GM21825 (cell line): ENCODE measurements at regions not wholly inside any gene's neighbourhood (a gene's known extent, or its start where the extent isn't known, plus 50 kb on each side); places are given as distances from the start of the nearest gene placed in this dataset.
"Not testable (repeated sequence)": the region's sequence is repeated elsewhere in the genome, so short reads cannot be mapped to it uniquely, and the experiment has no call there.

Experiments
- ATAC-seq: cut with Tn5 transposase; IDR thresholded peaks from one replicate; pipeline ENCODE4 v1.9.1; 2021; ENCODE audit warnings: mild to moderate bottlenecking, moderate library complexity; ENCODE audit not compliant: unreplicated experiment

DNA sequence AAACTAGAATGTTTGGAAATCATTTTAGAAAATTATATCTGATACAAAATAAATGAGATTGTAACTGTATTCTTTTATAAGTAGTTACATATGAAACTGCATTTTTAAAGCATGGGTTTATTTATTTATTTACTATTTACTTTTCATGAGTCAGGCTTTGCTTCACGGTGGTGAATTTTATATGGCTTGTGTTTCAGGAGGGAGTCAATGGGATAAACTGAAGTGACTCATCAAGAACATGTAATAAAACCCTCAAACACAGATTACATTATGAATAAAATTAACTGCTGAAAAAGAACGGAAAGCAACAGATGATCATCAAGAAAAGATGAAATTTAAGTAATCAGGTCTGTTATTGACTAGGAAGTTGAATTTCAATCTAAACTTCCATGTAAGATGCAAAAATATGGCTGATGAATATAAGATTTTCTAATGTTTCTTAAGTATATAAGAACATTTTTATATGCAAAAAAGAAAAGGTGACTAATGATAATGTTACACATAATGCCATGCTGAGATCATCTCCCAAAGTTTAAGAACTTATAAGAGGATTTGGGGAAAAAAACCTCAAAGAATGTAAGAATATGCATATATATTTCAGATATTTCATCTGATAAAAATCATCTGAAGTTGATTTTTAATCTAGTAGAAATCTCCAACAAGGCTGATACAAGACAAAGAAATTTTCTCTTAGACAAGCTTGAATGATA, 383.6 kb downstream of the SLITRK1 start:
- no peak for ATAC-seq

DNA sequence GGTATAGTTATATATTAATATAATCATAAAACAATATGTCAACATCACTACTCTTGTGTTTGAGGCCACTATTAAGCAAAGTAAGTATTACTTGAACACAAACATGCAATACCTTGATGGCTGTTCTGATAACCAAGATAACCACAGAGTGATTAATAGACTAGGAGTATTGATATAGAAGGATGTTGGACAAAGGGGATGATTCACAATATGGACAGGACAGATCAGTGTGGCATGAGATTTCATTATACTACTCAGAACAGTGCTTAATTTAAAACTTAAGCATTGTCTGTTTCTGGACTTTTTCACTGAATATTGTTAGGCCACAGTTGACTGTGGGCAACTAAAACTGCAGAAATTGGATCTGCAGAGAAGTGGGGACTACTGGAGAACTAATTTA, 384.2 kb downstream of the SLITRK1 start:
- no peak for ATAC-seq

DNA sequence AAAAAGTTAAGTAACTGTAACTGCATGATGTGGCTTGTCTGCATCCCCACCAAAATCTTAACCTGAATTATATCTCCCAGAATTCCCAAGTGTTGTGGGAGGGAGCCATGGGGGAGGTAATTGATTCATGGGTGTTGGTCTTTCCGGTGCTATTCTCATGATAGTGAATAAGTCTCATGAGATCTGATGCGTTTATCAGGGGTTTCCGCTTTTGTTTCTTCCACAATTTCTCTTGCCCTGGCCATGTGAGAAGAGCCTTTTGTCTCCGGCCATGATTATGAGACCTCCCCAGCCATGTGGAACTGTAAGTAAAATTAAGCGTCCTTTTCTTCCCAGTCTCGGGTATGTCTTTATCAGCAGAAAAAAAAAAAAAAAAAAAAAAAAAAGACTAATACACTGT, 385.8 kb downstream of the SLITRK1 start:
- ATAC-seq: no peak

DNA sequence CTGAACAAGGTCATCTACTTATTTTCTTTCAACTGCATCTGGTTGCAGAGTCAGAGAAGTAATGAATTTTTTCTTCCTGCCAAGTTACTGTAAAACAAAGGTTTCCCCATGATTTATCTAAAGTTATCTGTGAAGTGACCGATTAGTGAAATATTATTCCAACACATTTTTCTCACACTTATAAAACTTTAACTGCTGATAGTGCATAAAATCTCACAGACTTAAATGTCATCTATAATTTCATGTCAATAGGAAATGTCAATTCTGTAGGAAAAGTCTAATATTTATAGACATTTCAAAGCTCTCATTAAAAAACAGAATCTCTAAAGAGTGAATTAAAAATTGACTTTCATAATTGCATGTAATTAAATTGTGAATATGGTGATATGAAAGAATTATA, 397.2 kb downstream of the SLITRK1 start:
- no peak for ATAC-seq

GRCh38 chr13:83471011-83471410, 411.3 kb downstream of the SLITRK1 start:
- ATAC-seq: no peak

- ATAC-seq: no peak
Observed at GRCh38 chr13:83470133-83470797, 412.0 kb downstream of the SLITRK1 start.

DNA sequence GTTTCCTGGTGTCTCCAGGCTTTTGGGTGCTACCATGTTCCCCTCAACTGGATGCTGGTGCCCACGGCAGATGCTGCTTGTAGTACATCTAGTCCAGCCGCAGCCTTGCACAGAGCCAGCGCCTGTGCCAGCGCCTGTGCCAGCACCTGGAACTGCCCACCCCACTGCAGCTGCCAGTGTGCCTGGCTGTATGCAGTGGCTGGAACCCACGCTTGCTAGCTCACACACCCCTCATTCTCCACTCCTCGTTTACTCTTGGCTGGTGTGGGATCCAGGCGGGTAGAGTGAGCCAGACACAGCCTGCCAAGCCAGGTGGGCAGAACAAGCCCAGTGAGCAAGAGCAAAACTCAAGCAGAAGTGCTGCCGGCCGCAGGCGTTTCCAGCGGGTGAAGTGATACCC, 428.6 kb downstream of the SLITRK1 start:
- no peak for ATAC-seq

GRCh38 chr13:83453300-83453699, 429.0 kb downstream of the SLITRK1 start:
- ATAC-seq: no peak

DNA sequence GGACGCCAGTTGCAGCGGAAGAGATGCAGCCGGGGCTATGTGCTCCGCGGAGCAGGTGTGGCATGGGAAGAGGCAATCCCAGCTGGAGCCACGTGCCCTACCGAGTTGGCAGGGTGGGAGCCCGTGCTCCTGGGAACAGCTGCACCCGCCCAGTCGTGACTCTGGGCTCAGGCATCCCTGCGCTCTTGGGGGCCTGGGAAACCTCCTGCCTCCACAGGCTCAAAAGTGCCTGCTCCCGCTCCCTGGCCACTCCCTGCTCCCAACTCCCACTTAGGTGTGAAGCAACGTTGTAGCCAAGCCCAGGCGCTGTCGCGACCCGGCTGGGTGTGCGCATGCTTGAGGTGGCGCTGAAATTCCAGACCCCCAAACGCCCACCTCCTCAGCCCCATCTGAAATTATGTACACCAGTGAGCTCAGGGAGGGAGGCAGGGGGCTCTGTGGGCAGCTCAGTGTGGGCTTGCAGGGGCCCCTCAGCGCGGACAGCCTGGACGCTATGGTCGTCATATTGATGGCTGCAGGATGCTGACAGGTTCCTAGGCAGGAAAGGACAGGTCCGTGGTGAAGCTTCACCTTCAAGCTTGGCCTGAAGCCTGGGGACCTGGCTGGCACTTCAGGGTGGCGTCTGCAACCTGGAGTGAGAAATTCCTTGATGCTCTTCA, 429.9 kb downstream of the SLITRK1 start:
- ATAC-seq: no peak

DNA sequence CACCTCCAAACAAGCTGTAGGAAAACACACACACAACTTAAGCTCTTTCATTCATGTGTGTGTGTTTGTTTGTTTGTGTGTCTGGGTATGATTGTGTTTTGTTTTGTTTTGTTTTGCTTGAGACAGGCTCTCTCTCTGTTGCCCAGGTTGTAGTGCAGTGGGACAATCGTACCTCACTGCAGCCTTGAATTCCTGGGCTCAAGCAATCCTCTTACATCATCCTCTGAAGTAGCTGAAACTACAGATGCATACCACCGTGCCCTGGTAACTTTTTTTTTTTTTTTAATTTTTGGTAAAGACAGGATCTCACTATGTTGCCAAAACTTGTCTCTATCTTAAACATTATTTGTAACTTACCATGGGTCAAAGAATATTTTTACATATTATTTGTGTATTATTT, 431.7 kb downstream of the SLITRK1 start:
- no peak for ATAC-seq

DNA sequence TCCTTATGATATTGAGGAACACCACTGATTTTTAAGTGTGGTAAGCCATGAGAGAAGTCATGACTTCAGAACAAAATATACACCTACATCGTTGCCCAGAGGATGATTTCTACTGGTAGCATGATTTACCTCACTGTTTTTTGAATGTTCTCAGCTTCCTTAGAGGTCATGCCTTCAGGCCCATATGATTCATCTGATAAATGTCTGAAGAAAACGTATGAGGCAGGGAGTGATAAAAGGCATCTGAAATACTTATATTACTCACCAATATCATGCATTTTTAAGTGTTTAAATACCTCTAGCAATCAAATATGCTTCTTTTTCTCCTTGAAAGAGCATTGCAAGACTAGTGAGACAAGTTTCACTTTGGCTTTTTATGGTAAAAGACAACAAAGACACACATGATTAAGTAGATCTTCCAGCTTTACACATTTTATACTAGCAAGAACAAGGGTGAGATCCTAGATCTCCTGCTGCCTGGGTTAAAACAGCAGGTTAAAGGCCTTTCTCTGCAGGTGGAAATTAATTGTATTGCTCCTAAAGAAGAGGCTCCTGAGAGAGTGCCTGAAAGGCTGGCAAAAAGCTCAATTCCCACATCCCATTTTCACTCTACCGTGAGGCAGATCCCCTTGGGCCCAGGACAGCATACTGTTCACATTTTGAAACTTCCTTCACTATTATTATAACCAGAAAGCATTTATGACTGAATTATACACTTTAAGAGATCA, 432.4 kb downstream of the SLITRK1 start:
- ATAC-seq: no peak

DNA sequence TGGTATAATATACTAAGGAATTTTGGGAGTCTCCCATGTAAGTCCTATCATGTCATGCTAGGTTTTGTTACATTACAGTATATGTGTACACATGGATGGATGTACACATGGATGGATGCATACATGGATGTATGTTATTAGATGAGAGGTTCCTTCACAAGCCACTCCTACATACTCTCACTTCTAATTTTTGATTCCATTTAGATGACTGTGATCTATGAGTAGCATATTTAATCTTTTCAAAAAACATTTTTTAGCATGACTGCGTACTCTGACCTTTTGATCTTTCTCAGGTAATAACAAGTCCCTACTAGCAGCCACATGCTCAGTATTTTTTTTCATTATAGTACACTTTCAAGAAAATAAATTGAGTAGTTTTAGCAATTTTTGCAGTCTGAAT, 441.8 kb downstream of the SLITRK1 start:
- no peak for ATAC-seq

GRCh38 chr13:83439464-83439863, 442.8 kb downstream of the SLITRK1 start:
- not testable (repeated sequence) for ATAC-seq

DNA sequence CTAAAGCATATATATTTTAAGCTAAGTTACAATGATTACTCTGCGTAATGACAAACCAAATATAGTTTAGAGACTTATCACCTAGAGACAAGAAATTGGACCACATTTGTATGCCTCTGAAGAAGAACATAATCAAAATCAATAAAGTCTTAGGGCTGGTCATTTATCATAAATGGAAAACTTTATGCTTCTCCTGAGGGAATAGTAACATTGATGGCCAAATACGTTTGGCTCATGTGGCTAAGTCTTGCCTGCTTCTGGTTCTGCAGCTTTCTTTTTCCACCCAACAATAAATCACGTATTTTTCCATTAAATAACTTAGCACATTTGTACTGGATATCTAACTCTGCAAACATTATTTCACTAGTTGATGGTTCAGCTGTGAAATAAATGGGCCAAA, 458.4 kb downstream of the SLITRK1 start:
- no peak for ATAC-seq

DNA sequence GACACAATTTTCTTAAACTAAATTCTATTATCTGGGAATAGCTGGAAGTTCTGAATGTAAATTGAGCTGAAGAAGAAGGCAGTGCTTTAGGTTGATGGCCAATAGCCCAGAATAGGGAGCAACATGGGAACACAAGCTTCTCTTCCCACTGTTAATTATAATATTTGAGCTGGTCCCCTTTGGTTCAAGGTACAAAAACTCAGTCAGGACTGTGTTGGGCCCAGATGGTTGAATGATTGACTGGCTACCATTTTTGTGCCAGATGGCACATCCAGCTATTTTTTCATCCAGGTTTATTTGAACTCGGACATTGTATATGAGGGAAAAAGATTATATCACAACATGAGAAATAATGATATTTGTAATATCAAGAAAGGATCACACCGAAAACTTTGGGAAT, 458.9 kb downstream of the SLITRK1 start:
- no peak for ATAC-seq

DNA sequence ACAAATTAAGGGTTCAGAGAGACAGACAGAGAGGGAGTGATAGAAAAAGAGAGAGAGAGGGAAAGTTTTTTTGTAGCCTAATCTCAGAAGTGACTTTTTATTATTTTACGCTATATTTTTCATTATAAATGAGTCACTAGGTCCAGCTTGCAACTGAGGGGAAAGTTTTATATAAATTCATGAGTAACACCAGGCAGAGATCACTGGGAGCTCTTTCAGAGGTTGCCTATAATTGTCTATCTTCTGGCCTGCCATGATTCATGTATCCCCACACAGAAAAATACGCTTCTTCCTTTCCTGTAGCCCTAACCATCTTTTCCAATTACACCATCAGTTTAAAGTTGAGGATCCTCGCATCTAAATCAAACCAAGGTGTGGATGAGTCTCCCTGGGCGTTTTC, 467.9 kb downstream of the SLITRK1 start:
- ATAC-seq: no peak

DNA sequence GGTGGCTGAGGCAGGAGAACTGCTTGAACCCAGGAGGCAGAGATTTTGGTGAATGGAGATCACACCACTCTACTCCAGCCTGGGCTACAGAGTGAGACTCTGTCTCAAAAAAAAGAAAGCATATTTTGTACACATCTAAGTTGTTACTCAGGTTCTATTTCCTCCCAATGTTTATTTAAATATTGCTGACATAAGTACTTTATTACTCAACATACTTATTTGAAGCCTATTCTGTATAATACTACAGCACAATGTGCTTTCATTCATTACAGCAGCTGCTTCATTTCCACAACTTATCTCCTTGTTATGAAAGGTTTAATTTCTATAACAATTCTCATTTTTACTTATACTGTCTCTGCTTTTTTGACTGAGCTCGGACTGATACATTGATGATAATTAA, 495.7 kb downstream of the SLITRK1 start:
- ATAC-seq: no peak

- no peak for ATAC-seq
Observed at GRCh38 chr13:83378908-83379307, 503.4 kb downstream of the SLITRK1 start.

DNA sequence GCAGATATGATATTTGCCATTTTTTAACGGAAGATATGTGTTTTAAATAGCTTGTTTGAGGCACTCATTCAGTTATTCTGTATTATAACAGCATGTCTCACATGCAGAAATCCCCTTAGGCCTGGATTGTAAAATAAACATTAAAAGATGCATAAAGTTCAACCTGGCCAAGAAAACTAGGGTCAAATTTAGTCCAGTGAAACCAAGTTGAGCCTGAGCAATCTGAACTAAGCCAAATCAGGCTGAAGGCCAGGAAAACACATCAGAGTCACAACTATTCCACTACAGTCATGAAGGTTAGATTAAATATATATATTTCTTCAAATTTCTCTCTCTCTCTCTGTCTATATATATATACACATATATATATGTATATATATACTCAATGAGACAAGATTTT, 504.8 kb downstream of the SLITRK1 start:
- no peak for ATAC-seq

DNA sequence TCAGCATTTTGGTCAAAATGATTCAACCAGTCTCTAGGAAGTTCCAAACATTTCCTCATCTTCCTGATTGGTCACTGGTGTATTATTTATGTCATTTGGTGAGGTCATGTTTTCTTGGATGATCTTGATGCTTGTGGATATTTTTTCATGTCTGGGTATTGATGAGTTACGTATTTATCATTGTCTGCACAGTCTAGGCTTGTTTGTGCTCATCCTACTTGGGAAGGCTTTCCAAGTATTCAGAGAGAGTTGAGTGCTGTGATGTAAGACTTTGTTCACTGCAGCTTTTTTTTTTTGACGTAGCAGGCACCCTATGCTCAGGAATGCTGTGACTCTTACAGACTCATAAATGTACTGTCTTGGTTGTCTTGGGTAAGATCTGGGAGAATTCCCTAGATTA, 509.5 kb downstream of the SLITRK1 start:
- ATAC-seq: no peak

- no peak for ATAC-seq
Observed at GRCh38 chr13:83365723-83366122, 516.6 kb downstream of the SLITRK1 start.

GRCh38 chr13:83355041-83355440, 527.2 kb downstream of the SLITRK1 start:
- ATAC-seq: no peak
